ENCODE measurements at regions not wholly inside any gene's neighbourhood (a gene's known extent, or its start where the extent isn't known, plus 50 kb on each side); places are given as distances from the start of the nearest gene placed in this dataset.

DNA sequence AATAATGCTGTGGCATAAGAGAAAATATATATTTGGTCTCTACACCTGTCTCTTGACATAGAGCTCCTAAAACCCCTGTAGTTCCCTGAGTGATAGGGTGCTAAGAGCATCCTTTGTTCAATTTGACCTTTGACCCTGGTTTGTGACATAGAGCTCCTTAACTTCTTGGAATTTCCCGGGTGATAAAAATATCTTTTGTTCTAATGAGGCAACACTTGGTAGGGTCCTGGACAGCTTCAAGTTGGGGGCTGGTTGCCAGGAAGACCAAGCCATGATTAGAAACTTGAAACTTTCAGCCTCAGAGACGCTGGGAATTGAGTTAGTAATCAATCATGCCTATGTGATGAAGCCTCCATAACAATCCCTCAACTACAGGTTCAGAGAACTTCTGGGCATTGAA lies 105.4 kb downstream of the CASP12 start:
- Histone ChIP-seq H4K8ac (ENCODE audit: low read depth in 2 of 2, low read length in 2 of 2) (no peak overlapping the region; a peak in 1 of 4 replicates), H3K36me3 (ENCODE audit: control insufficient read depth, insufficient read depth, low read length) (no peaks in the 10 kb centered on the region), H2BK120ac (ENCODE audit: low read depth, low read length) (no peak overlapping the region), H2AK9ac (replicated peaks; ENCODE audit: low read depth, low read length, poor library complexity) (no peak overlapping the region), H4K5ac (ENCODE audit: low read depth, low read length) (no peak overlapping the region), H2BK15ac (ENCODE audit: low read depth, low read length) (no peak overlapping the region), H3K4ac (ENCODE audit: low read depth, low read length) (no peak overlapping the region), H3K4me3 (ENCODE audit: insufficient read depth, low read depth, low read length) (no peak overlapping the region), H3K4me1 (ENCODE audit: control insufficient read depth, insufficient read depth, low read length) (no peaks in the 10 kb centered on the region), H3K9ac (ENCODE audit: low read depth, low read length) (no peak overlapping the region), H3K56ac (ENCODE audit: extremely low read depth, insufficient read depth, low read length) (no peak overlapping the region), H3K27me3 (ENCODE audit: control insufficient read depth, insufficient read depth, low read length) (no peaks in the 10 kb centered on the region), H2AK5ac (ENCODE audit: low read depth, low read length) (no peak overlapping the region), H3K23ac (ENCODE audit: low read depth, low read length) (no peak overlapping the region), H3K18ac (ENCODE audit: low read depth, low read length) (no peak overlapping the region), H4K20me1 (ENCODE audit: insufficient read depth, low read length) (no peaks in the 10 kb centered on the region), H2BK5ac (ENCODE audit: low read depth, low read length, poor library complexity, severe bottlenecking) (no peak overlapping the region), H3K14ac (replicated peaks; ENCODE audit: low read depth, low read length) (no peak overlapping the region), H4K91ac (ENCODE audit: insufficient read depth, low read depth, low read length) (no peak overlapping the region), H3K27ac (ENCODE audit: insufficient read depth, low read length) (no peak overlapping the region), H3K9me1 (ENCODE audit: insufficient read depth, low read length) (no peaks in the 10 kb centered on the region), H3K9me3 (ENCODE audit: control insufficient read depth, insufficient read depth, low read length) (no peaks in the 10 kb centered on the region), H2BK20ac (ENCODE audit: low read depth, low read length) (no peak overlapping the region), H3K4me2 (ENCODE audit: low read depth, low read length) (no peak overlapping the region), H2AFZ (replicated peaks; ENCODE audit: low read length, poor library complexity) (no peak overlapping the region), H3K79me1 (ENCODE audit: low read depth in 1 of 2, low read length in 2 of 2) (no peaks in the 10 kb centered on the region)
- no CpG with 5 or more reads among the region's 2 CpGs for WGBS, 2 experiments (ENCODE audit: extremely low coverage in 2 of 2, insufficient read length in 1 of 2)
- intact Hi-C loops (cut with micrococcal nuclease) = no loop called here
- no TSS peak for BruUV-seq (replicated peaks)
- TF ChIP-seq, protein P1, sequence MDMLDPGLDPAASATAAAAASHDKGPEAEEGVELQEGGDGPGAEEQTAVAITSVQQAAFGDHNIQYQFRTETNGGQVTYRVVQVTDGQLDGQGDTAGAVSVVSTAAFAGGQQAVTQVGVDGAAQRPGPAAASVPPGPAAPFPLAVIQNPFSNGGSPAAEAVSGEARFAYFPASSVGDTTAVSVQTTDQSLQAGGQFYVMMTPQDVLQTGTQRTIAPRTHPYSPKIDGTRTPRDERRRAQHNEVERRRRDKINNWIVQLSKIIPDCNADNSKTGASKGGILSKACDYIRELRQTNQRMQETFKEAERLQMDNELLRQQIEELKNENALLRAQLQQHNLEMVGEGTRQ (IDR thresholded peaks at IDR 0.05; ENCODE audit: low read depth, low read length) = no peak
- TF ChIP-seq CEBPB (IDR thresholded peaks at IDR 0.05; ENCODE audit: low read depth, low read length) (no peak), CHD1 (IDR thresholded peaks at IDR 0.05; ENCODE audit: low read depth, low read length) (no peak)
- in situ Hi-C loops (cut with MboI; ENCODE audit: low sequenced_read_pairs) = no loop called here
- ATAC-seq (ENCODE audit: low read depth) (no peak), DNase-seq (no peak)
- CTCF ChIA-PET = no interaction called here
- dilution Hi-C loops (cut with HindIII; ENCODE audit: low sequenced_read_pairs, unreplicated experiment) = no loop called here
- POLR2A ChIA-PET (ENCODE audit: unreplicated experiment) = no interaction called here

Data from IMR-90 (cell line).